ENCODE measurements at regions not wholly inside any gene's neighbourhood (a gene's known extent, or its start where the extent isn't known, plus 50 kb on each side); places are given as distances from the start of the nearest gene placed in this dataset.

DNA sequence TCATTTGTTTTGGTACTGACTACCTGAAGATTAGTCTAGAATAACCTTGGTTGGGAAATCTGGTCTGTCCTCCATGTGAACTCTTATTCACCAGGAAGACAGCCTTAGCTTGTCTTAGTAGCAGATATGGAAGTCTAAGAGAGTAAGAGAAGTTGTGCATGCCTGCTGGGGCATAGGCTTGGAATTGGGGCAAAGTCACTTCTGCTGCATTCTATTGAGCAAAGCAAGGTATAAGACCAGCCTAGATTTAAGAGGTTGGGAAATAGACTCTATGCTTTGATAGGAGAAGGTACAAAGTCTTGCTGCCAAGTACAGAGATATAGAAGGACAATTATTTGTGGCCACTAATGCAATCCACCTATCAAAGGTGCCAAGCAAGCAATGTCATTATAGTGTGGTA, 464.0 kb upstream of the BOD1L1 start:
- no peak for TF ChIP-seq POLR2A (IDR thresholded peaks at IDR 0.05)
- TF ChIP-seq CTCF (IDR thresholded peaks at IDR 0.05 in 4 of 5, conservative IDR thresholded peaks at IDR 0.05 in 1 of 5), result no peak

All from gastrocnemius medialis (tissue), 4 donors.